ENCODE measurements at regions not wholly inside any gene's neighbourhood (a gene's known extent, or its start where the extent isn't known, plus 50 kb on each side); places are given as distances from the start of the nearest gene placed in this dataset.
A peak's percentile ranks its signal among the peaks of the same experiment; 100 is the strongest.

GRCh38 chr1:234932106-234932505, 196.5 kb downstream of the TOMM20 start:
- no peak overlapping the region for H2AFZ ChIP-seq (ENCODE audit: low read depth, low read length)
- H3K4me1 ChIP-seq (replicated peaks in 1 of 2; ENCODE audit: control insufficient read depth in 2 of 2, insufficient read depth in 2 of 2, low read length in 2 of 2), result peaks cover 0 to 4% of the 10 kb centered on the region in 2 experiments; a peak in 2 of 5 replicates
- POLR2A ChIA-PET, result interaction anchor here (0.7 to 1.1 kb wide), 4 partner anchors 9 to 40 kb away, joined by 3 read pairs; no protein-coding TSS in a partner anchor
- FAIRE-seq (no peak), DNase-seq (ENCODE audit: extremely low read depth in 1 of 4, low spot score in 3 of 4) (no peak), ATAC-seq (no peak)
- H3K79me2 ChIP-seq (ENCODE audit: control insufficient read depth, insufficient read depth, low read length), result no peaks in the 10 kb centered on the region
- CTCF ChIA-PET (ENCODE audit: low intra/inter-chr PET ratio), result no interaction called here
- no peak overlapping the region for H3K9ac ChIP-seq (ENCODE audit: insufficient read depth in 1 of 2, low read depth in 2 of 2, low read length in 2 of 2)
- H3K27ac ChIP-seq (ENCODE audit: extremely low read depth, low read depth, low read length), result no peak overlapping the region
- H3K4me2 ChIP-seq (ENCODE audit: insufficient read depth, low read length), result no peak overlapping the region
- intact Hi-C loops (cut with micrococcal nuclease), result no loop called here
- no peaks in the 10 kb centered on the region for H4K20me1 ChIP-seq (replicated peaks; ENCODE audit: control insufficient read depth, insufficient read depth, low read length)
- H3K27me3 ChIP-seq (ENCODE audit: control insufficient read depth in 2 of 2, insufficient read depth in 2 of 2, low read length in 2 of 2), result no peaks in the 10 kb centered on the region
- in situ Hi-C loops (cut with MboI), result no loop called here
- 38% methylated on average over 12 of the region's 12 CpGs for WGBS (ENCODE audit: insufficient coverage, low coverage, missing lambda C conversion rate)
- TF ChIP-seq KDM1A (IDR thresholded peaks at IDR 0.05) (peak in 1 of 2 experiments; percentile 6; a peak in 1 of 4 replicates), CCAR2 (IDR thresholded peaks at IDR 0.05; ENCODE audit: low read depth, low read length) (no peak)
- H3K36me3 ChIP-seq (ENCODE audit: control insufficient read depth, insufficient read depth, low read length), result no peaks in the 10 kb centered on the region
- H3K4me3 ChIP-seq, result no peak overlapping the region
- no TSS peak for BruUV-seq (replicated peaks)
- H3K9me1 ChIP-seq (ENCODE audit: control insufficient read depth, insufficient read depth, low read length), result no peaks in the 10 kb centered on the region
- H3K9me3 ChIP-seq (replicated peaks; ENCODE audit: control insufficient read depth, insufficient read depth, low read depth, low read length), result no peaks in the 10 kb centered on the region

GRCh38 chr1:234931404-234931973, 197.1 kb downstream of the TOMM20 start:
- no peaks in the 10 kb centered on the region for H3K36me3 ChIP-seq (ENCODE audit: control insufficient read depth, insufficient read depth, low read length)
- no peaks in the 10 kb centered on the region for H3K27me3 ChIP-seq (ENCODE audit: control insufficient read depth in 2 of 2, insufficient read depth in 2 of 2, low read length in 2 of 2)
- no TSS peak for BruUV-seq (replicated peaks)
- CTCF ChIA-PET (ENCODE audit: low intra/inter-chr PET ratio), result no interaction called here
- WGBS (ENCODE audit: insufficient coverage, low coverage, missing lambda C conversion rate), result 34% methylated on average over 4 of the region's 4 CpGs
- no peaks in the 10 kb centered on the region for H4K20me1 ChIP-seq (replicated peaks; ENCODE audit: control insufficient read depth, insufficient read depth, low read length)
- no peak overlapping the region for H3K4me2 ChIP-seq (ENCODE audit: insufficient read depth, low read length)
- ATAC-seq (no peak), DNase-seq (ENCODE audit: extremely low read depth in 1 of 4, low spot score in 3 of 4) (no peak), FAIRE-seq (no peak)
- no peaks in the 10 kb centered on the region for H3K9me1 ChIP-seq (ENCODE audit: control insufficient read depth, insufficient read depth, low read length)
- H3K4me1 ChIP-seq (replicated peaks in 1 of 2; ENCODE audit: control insufficient read depth in 2 of 2, insufficient read depth in 2 of 2, low read length in 2 of 2), result peaks cover 0 to 7% of the 10 kb centered on the region in 2 experiments; a peak in 3 of 5 replicates
- peak; percentile 37; the same call in 1 of the 2 replicates for TF ChIP-seq MAFG (tag; conservative IDR thresholded peaks at IDR 0.05)
- TF ChIP-seq RBM25 (IDR thresholded peaks at IDR 0.05; ENCODE audit: low read depth, low read length, severe bottlenecking), result peak; percentile 59
- TF ChIP-seq C11orf30 (IDR thresholded peaks at IDR 0.05; ENCODE audit: low read depth), result peak; percentile 70
- TF ChIP-seq PPARD (CRISPR knock-in tag; IDR thresholded peaks at IDR 0.05), result no peak
- no peak for TF ChIP-seq E2F1 (CRISPR knock-in tag; IDR thresholded peaks at IDR 0.05)
- TF ChIP-seq ZNF316 (IDR thresholded peaks at IDR 0.05), result peak; percentile 78
- TF ChIP-seq MAFF (IDR thresholded peaks at IDR 0.05; ENCODE audit: low read length), result 0 out of 2 replicates have a peak, but pooled peaks have one; percentile 7
- POLR2A ChIA-PET, result interaction anchor here (0.8 to 1.2 kb wide), 2 partner anchors 8 to 13 kb away, joined by 3 read pairs; no protein-coding TSS in a partner anchor
- no peak overlapping the region for H3K4me3 ChIP-seq
- H3K9me3 ChIP-seq (replicated peaks; ENCODE audit: control insufficient read depth, insufficient read depth, low read depth, low read length), result no peaks in the 10 kb centered on the region
- no peaks in the 10 kb centered on the region for H3K79me2 ChIP-seq (ENCODE audit: control insufficient read depth, insufficient read depth, low read length)
- no peak overlapping the region for H2AFZ ChIP-seq (ENCODE audit: low read depth, low read length)
- intact Hi-C loops (cut with micrococcal nuclease), result no loop called here
- no peak overlapping the region for H3K27ac ChIP-seq (ENCODE audit: extremely low read depth, low read depth, low read length)
- in situ Hi-C loops (cut with MboI), result no loop called here
- no peak overlapping the region for H3K9ac ChIP-seq (ENCODE audit: insufficient read depth in 1 of 2, low read depth in 2 of 2, low read length in 2 of 2)

Measured in K562 (cell line).